Jurkat, Clone E6-1 (cell line): ENCODE measurements at regions not wholly inside any gene's neighbourhood (a gene's known extent, or its start where the extent isn't known, plus 50 kb on each side); places are given as distances from the start of the nearest gene placed in this dataset.

Source experiments
- DNase-seq: peaks from one replicate; pipeline ENCODE4 v3.0.0-alpha.2; 2011; ENCODE audit warnings: low read depth, low spot score
- H3K4me3 ChIP-seq: 2 replicates; pipeline ENCODE4 v1.5.1; 2011; ENCODE audit warnings: mild to moderate bottlenecking, low read length, control low read depth, moderate library complexity

DNA sequence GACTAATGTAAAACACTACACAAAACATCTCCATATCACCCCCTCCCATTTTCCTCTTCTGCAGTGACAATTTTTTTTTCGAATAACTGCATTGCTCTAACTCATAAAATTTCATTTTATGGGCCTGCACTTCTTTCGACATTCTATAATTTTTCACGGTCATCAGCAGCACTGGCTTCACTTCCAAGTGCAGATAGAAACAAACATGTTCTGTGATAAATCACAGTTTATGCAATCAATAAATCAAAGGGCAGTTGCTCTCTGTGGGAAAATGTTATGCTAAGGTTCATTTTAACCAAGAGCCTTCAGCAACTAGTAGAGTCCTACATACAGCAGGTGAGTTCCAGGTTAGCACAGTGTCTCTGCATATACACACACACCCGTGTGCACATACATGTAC, 100.1 kb downstream of the GPAM start:
- DNase-seq = no peak
- H3K4me3 ChIP-seq = no peak overlapping the region

GRCh38 chr10:112087953-112088456, 95.6 kb downstream of the GPAM start:
- no peak for DNase-seq
- H3K4me3 ChIP-seq = no peak overlapping the region

GRCh38 chr10:112091703-112092102, 91.9 kb downstream of the GPAM start:
- DNase-seq = no peak
- H3K4me3 ChIP-seq = no peak overlapping the region

DNA sequence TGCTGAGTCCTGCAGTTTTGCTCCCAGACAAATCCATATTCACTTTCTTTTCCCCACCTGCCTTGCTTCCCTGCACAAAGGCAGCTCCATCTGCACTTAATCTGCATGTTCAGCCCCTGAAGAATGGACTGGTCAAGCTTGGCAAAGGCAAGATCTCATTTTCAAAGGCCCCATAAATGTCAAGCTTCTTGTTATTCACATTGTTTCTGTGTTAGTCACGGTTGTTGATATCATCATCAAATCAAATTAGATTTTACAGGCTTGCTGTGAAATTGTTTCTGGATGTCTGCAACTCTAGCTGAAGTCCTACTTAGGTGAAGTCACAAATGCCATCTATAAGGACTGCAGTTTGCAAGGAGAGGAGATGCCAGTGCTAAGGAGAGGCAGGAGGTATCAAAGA, 91.0 kb downstream of the GPAM start:
- DNase-seq = no peak
- no peak overlapping the region for H3K4me3 ChIP-seq

GRCh38 chr10:112094984-112095383, 88.6 kb downstream of the GPAM start:
- DNase-seq = no peak
- H3K4me3 ChIP-seq = no peak overlapping the region

DNA sequence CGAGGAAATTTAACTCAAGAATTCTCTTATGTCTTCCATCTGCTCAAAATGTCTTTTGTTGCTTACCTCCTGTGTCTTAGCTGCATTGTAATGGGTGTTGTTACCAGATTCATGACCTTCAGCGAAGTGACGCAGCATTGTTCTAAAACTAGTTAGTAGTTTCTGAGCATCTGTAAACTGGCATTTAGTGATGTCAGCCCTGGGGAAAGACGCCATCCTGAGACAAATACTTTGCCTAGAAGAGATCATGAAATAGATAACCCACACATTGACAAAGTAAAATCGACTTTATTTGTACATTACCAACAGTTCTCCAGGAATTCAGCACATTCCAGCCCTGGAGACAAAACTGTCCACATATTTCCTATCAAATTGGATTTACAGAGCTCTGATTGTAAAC, 87.8 kb downstream of the GPAM start:
- no peak for DNase-seq
- H3K4me3 ChIP-seq = no peak overlapping the region

DNA sequence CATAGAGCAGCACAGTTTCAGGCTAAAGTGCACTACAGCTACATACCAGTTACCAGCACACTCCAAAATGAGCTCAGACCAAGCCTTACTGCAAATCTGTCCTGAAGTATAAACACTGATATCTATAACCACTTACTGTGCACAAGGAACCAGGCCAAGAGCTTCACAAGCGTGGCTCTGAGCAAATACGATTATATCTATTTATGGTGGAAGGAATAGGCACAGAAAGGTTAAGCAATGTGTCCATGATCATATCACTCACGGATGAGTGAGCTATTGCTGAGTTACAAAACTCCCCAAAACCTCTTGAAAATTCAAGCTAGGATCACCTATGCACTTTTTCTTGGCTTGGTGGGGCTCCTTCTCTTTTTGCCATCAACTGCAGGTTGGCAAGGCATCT, 84.9 kb downstream of the GPAM start:
- no peak for DNase-seq
- no peak overlapping the region for H3K4me3 ChIP-seq
